Amygdala (tissue), 56 donors: ENCODE measurements at regions not wholly inside any gene's neighbourhood (a gene's known extent, or its start where the extent isn't known, plus 50 kb on each side); places are given as distances from the start of the nearest gene placed in this dataset.
"Not testable (repeated sequence)": the region's sequence is repeated elsewhere in the genome, so short reads cannot be mapped to it uniquely, and the experiment has no call there.

Experiments
- DNase-seq, 56 donors: peaks; one replicate each; lab custom pipeline; 2025; lab: John Stamatoyannopoulos, UW

GRCh38 chr3:126292318-126293070 is 64.7 kb downstream of the KLF15 start:
- no peak for DNase-seq

DNA sequence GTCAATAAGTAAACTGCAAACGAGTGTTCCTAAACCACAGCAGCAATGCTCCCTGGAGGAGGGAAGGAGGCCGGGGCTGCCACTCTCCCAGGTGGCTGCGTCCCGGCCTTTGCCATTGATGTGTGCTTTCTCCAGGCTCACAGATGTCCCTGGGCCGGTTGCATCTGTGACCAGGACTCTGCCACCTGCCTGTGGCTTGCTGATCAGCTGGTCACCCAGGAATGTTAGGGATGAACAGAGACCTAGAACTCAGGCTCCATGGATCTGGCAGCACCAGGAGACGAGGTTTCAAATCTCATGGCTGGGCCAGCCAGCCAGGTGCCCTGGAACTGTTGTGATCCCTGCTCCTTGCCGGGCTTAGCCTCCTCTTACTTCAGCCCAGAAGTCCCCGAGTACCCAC is 65.7 kb downstream of the KLF15 start:
- DNase-seq, result no peak

GRCh38 chr3:126291061-126291460 is 66.1 kb downstream of the KLF15 start:
- DNase-seq, result no peak

DNA sequence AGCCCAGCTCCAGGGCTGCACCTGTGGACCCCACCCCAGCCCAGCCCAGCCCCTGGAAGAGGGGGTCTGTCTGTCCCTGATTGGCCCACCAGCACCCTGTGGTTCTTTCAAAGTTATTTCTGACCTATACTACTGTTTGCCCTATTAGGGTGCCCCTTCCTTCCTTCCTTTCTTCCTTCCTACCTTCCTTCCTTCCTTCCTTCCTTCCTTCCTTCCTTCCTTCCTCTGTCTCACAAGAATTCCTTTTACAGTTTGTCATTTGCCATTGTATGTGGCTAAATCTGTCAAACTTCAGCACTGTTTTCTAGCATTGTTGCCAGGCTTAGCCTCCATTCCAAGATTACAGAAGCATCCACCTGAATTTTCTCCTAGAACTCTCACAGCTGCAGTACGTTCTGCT is 66.9 kb downstream of the KLF15 start:
- DNase-seq, result no peak

GRCh38 chr3:126289096-126289495 is 68.1 kb downstream of the KLF15 start:
- DNase-seq, result no peak

DNA sequence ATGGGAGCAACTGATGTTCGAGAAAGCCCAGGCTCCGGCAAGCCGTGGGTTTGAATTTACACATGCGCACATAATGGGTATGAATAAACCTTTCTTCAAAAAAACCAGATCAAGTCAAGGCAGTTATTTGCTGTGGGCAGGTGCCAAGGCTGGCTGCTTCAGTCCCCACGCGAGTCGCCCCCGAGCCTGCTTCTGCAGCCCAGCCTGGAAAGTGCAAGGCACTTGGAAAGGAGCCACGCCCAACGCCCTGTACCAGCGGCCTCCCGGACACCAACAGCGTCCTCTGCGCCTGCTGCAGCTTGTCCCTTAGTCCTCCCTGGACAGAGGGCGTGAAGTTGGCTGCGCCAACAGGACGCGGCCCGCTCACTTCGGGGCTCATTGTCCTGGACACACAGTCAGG is 68.9 kb downstream of the KLF15 start:
- peak in 40 of 56 donors; percentile 14 to 75 (median 40) for DNase-seq

DNA sequence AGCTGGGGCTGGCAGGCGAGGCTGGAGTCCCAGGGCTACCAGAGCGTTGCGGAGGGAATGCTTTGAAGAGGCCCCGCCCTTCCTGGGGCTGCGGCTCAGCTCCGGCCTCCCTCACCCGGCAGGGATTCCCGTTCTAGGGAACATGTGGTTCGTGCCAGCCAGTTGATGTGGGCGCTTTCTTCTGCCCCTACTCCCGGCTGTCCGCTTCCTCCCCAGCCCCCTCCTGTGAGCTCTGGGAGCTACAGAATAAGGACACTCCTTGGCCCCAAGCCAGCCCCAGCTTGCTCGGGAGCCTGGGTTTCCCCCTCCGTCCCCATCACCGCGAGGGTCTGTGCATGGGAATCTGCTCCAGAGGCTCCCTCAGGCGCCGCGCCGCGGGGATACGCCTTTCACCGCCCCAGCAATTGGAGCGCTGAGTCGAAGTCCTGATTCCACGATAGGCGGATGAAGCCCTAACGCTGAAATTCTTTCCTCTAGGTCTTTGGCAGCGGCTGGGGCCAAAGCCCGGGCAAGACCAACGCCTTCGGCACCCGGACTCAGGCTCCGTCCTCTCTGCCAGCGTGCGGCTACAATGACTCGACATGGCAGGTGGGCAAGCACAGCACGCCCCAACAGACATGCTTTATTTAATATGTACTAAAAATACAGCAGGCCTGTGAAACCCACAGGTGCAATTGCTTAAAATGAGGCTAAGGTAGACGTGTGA is 69.5 kb downstream of the KLF15 start:
- peak in 55 of 56 donors; percentile 32 to 90 (median 76) for DNase-seq

- DNase-seq, result no peak
Observed at GRCh38 chr3:126287171-126287535, 70.1 kb downstream of the KLF15 start.

- no peak for DNase-seq
Observed at GRCh38 chr3:126285369-126285768, 71.8 kb downstream of the KLF15 start.

DNA sequence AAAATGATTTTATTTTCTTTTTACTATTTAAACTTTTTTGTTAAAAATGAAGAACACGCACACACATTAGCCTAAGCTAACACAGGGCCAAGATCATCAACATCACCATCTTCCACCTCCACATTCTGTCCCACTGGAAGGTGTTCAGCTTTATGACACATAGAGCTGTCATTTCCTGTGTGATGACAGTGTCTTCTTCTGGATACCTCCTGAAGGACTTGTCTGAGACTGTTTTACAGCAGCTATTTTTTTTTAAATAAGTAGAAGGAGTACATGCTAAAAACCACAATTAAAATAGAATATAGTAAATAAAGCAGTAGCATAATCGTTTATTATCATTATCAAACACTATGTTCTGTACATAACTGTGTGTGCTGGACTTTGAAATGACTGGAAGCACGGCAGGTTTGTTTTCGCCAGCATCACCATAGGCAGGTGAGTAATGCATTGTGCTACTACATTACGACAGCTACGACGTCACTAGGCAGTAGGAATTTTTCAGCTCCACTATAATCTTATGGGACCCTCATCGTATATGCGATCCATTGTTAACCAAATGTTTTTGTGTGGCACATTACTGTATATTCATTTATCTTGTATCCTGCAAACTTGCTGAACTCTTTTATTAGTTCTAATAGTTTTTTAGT is 72.8 kb downstream of the KLF15 start:
- no peak for DNase-seq

DNA sequence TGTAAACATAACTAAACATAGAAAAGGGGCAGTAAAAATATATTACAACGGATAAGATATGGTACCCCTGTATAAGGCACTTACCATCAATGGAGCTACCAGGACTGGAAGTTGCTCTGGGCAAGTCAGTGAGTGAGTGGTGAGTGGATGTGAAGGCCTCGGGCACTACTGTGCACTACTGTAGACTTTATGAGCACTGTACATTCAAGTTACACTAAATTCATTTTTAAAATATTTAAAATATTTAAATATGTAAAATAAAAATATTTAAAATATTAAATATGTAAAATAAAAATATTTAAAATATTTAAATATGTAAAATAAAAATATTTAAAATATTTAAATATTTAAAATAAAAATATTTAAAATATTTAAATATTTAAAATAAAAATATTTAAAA is 73.6 kb downstream of the KLF15 start:
- not testable (repeated sequence) for DNase-seq

DNA sequence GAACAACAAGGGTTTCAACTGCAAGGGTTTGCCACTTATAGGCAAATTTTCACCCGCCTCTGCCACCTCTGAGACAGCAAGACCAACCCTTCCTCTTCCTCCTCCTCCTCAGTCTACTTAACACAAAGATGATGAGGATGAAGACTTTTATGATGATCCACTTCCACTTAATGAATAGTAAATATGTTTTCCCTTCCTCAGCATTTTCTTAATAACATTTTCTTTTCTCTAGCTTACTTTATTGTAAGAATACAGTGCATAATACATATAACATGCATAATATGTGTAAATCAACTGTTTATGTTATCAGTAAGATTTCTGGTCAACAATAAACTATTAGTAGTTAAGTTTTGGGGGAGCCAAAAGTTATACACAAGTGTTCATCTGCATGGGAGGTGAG is 77.4 kb downstream of the KLF15 start:
- no peak for DNase-seq

- no peak for DNase-seq
Observed at GRCh38 chr3:126277629-126278378, 79.4 kb downstream of the KLF15 start.

DNA sequence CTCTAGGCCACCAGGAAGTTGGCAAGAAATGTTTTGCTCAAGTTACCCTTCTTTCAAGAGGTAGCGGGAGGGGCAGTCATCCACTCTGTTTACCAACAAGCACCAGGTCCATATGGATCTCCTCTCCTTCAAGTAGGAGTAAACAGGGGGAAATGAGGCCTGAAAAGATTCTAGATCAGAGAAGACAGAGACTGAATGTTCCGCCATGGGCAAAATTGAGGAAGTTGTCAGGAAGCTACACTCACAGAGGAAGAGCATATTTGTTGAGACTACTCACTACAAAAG is 81.6 kb downstream of the KLF15 start:
- no peak for DNase-seq

DNA sequence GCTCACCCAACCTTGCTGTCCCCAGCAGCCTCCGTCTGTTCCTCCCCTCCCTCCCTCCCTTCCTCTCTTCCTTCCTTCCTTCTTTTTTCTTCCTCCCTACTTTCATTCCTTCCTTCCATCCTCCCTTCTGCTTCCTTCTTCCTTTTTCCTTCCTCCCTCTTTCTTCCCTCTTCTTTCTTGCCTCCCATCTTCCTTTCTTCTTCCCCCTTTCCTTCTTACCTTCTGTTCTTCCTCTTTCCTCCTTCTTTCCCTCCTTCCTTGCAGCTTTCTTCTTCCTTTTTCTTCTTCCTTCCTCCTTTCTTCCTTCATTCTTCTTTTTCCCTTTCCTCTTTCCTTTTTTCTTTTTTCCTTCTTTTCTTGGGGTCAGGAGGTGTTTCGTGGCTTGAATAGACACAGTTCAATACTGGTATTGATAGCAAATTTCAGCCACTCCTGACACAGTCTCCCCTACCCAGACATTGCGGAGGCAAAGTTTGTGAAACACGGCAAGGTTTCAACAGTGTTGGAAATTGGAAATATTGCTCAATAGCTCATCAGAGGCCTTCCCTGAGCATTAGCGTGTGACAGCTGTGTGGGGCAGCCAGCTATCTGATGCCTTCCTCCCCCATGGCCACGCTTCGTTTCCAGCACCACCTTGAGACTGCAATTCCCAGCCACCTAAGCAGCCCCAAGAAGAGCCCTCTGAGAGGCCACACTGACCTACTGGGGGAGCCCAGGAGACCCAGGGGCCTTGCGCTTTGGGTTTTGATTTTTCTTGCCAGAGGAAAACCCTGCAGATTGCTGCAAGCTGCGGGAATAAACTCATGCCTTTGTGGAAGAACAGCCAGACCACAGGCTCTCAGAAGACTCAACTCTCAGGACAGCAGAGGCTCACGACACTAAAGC is 82.2 kb downstream of the KLF15 start:
- DNase-seq, result no peak

DNA sequence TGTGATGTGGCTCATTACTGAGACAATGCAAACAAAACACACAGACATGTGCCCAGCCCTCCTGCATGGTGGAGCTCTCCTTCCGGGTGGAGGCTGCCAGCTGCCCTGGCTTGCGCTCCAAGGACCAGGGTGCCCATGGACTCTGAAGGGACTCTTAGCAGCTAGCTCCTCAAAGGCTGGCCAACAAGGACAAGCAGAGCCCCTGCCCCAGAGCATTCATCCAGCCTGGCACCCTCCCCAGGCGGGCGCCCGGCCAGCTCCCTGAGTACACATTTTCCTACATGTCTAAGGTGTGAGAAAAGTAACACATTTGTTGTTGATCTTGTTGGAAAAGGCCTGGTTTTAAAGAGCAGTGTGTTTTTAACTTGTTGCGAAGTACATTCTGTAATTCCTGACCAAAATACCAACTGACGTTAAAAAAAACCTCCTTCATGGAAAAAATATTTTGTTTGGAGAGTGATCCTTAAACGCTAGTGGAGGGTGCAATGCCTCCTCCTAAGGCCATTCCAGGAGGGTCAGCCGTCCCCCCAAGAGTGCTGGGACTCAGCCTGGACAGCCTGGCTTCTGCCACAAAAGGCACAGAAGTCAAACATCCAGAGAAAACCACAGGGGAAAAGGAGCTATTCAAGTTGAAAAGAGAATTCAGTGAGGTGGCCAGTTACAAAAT is 86.9 kb downstream of the KLF15 start:
- DNase-seq, result peak in 51 of 56 donors; percentile 17 to 89 (median 70)

DNA sequence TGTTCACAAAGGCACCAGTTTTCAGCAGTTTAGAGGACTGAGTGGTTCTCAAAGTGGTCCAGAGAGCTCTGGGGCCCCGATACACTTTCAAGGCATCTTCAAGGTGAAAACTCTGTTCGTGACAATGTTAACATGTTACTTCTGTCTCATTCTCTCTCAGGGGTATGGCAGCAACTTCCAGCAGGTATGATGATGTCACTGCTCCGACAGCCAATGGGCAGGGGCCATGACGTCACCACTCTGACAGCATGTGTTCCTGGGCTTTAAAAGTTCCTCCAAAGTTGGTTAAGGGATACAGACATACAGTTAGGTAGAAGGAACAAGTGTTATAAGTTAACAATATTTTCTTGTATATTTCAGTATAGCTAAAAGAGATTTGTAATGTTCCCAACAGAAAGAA is 87.9 kb downstream of the KLF15 start:
- DNase-seq, result peak in 1 of 56 donors; percentile 30

- DNase-seq, result no peak
Observed at GRCh38 chr3:126268866-126269265, 88.3 kb downstream of the KLF15 start.

GRCh38 chr3:126267976-126268615 is 87.7 kb upstream of the ALDH1L1 start:
- no peak for DNase-seq
